Adrenal gland (tissue), 5 donors: ENCODE measurements at regions not wholly inside any gene's neighbourhood (a gene's known extent, or its start where the extent isn't known, plus 50 kb on each side); places are given as distances from the start of the nearest gene placed in this dataset.

Experiments used
- CTCF ChIP-seq, 6 experiments: fragments of 450-650 bp in 4 of 6; fragments of 200-600 bp in 2 of 6; sonication (generic) in 1 of 6; IDR thresholded peaks; 1 replicate in 5 of 6; 2 replicates in 1 of 6; pipeline versions ENCODE4 v1.5.1 to v1.8.0; 2016 to 2021; ENCODE audit warnings: antibody characterized with exemption in 6 of 6, mild to moderate bottlenecking in 2 of 6, moderate library complexity in 1 of 6
- POLR2A ChIP-seq, 2 donors: fragments of 450-650 bp; IDR thresholded peaks; one replicate each; pipeline ENCODE4 v1.6.1; 2017; ENCODE audit warnings: antibody characterized with exemption in 2 of 2, mild to moderate bottlenecking in 2 of 2, moderate library complexity in 1 of 2
- donor health status: DM: no; HTN: no; CAD: no.

- TF ChIP-seq CTCF (IDR thresholded peaks at IDR 0.05) (no peak), POLR2A (IDR thresholded peaks at IDR 0.05) (no peak)
Measured at GRCh38 chr9:86708918-86709835, 238.1 kb downstream of the GAS1 start.
